ENCODE measurements at regions not wholly inside any gene's neighbourhood (a gene's known extent, or its start where the extent isn't known, plus 50 kb on each side); places are given as distances from the start of the nearest gene placed in this dataset.
"Not testable (repeated sequence)": the region's sequence is repeated elsewhere in the genome, so short reads cannot be mapped to it uniquely, and the experiment has no call there.

GRCh38 chr11:37978647-37979046 is 1380.6 kb upstream of the RAG2 start:
- no peak overlapping the region for H3K27ac ChIP-seq
- no peak for DNase-seq
- H3K4me3 ChIP-seq: no peak overlapping the region
- no peaks in the 10 kb centered on the region for H3K4me1 ChIP-seq
- H3K27me3 ChIP-seq: 0 out of 2 replicates have a peak, but pooled peaks cover 4% of the 10 kb centered on the region
- no peaks in the 10 kb centered on the region for H3K9me3 ChIP-seq (replicated peaks)
- H3K36me3 ChIP-seq: no peaks in the 10 kb centered on the region

DNA sequence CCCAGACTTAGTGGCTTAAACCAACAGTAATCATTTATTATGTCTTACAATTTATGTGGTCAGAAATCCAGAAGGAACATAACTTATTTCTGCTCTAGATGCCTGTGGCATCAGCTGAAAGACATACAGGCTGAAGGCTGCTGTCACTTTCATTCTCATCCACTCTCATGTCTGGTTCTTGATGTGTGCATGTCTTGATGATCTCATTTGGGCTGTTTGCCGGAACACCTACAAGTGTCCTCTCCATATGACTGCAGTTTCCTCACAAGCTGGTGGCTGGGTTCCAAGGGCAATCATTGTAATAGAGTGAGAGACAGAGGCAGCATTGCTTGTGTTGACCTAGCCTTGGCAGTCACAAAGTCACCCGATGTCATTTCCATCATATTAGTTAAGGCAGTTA is 1375.9 kb upstream of the RAG2 start:
- Histone ChIP-seq H3K36me3 (no peaks in the 10 kb centered on the region), H3K4me1 (no peaks in the 10 kb centered on the region), H3K27ac (no peak overlapping the region), H3K4me3 (no peak overlapping the region), H3K27me3 (no peaks in the 10 kb centered on the region; the same call in 1 of the 2 replicates), H3K9me3 (replicated peaks) (no peaks in the 10 kb centered on the region)
- no peak for DNase-seq

- no peak overlapping the region for H3K27ac ChIP-seq
- no peak overlapping the region for H3K4me3 ChIP-seq
- no peaks in the 10 kb centered on the region for H3K4me1 ChIP-seq
- H3K36me3 ChIP-seq: no peaks in the 10 kb centered on the region
- DNase-seq: no peak
- H3K27me3 ChIP-seq: no peaks in the 10 kb centered on the region; the same call in 1 of the 2 replicates
- no peaks in the 10 kb centered on the region for H3K9me3 ChIP-seq (replicated peaks)
These were observed 1374.7 kb upstream of the RAG2 start for GRCh38 chr11:37972691-37973090.

DNA sequence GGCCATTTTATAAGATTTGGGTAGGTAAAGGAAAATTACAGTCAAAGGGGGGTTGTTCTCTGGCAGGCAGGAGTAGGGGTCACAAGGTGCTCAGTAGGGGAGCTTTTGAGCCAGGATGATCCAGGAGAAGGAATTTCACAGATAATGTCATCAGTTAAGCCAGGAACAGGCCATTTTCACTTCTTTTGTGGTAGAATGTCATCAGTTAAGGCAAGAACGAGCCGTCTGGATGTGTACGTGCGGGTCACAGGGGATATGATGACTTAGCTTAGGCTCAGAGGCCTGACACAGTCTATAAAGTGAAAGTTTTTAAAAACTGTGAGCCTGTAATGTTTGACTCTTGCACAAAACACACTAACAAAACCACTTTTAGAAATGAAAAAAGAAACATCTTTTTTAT is 1371.3 kb upstream of the RAG2 start:
- H3K36me3 ChIP-seq; H3K27ac ChIP-seq; H3K4me1 ChIP-seq; H3K4me3 ChIP-seq; DNase-seq; H3K27me3 ChIP-seq; H3K9me3 ChIP-seq (replicated peaks): not testable (repeated sequence)

GRCh38 chr11:37968148-37968547 is 1370.1 kb upstream of the RAG2 start:
- no peak for DNase-seq
- Histone ChIP-seq H3K9me3 (replicated peaks) (no peaks in the 10 kb centered on the region), H3K36me3 (no peaks in the 10 kb centered on the region), H3K27me3 (no peaks in the 10 kb centered on the region; the same call in 1 of the 2 replicates), H3K4me1 (no peaks in the 10 kb centered on the region), H3K27ac (no peak overlapping the region), H3K4me3 (no peak overlapping the region)

DNA sequence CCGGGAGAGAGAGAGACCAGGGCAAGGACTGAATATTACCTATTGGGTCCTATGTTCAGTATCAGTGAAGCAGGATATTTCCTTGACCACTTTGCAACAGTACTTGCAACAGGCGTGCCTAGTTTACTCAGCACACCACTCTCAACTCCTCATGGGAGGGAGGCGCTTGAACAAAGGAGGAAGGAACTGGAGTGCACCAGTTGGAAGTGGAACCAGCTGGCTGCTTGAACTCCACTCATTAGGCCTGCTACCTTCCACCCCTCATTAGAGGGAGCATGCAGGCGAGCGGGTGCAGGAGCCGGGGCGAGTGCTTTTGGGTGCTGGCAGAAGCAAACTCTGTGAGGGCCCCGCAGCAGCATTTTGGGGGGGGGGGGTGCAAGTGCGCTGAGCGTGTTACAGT is 1369.6 kb upstream of the RAG2 start:
- H3K4me3 ChIP-seq: no peak overlapping the region
- DNase-seq: no peak
- no peaks in the 10 kb centered on the region for H3K4me1 ChIP-seq
- H3K36me3 ChIP-seq: no peaks in the 10 kb centered on the region
- H3K27me3 ChIP-seq: no peaks in the 10 kb centered on the region; the same call in 1 of the 2 replicates
- H3K9me3 ChIP-seq (replicated peaks): no peaks in the 10 kb centered on the region
- no peak overlapping the region for H3K27ac ChIP-seq

DNA sequence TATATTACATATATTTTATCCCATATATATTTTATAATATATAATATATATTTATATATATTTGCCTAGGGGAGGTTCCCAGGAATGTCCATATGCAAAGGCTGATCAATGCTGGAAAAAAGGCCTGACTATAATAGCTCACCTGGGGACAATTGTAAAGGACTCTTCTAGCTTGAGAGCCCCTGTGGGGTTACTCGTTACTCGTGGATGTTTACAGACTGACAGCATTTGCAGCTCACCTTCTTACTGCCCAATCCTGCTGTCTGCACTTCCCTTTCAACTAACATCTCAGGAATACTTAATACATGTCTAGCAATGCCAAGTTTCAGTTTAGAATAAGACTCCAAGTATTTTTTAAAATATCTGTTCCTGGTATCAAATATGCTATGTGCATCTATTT is 1365.4 kb upstream of the RAG2 start:
- H3K4me3 ChIP-seq: no peak overlapping the region
- no peaks in the 10 kb centered on the region for H3K27me3 ChIP-seq
- H3K27ac ChIP-seq: no peak overlapping the region
- no peak for DNase-seq
- H3K36me3 ChIP-seq: no peaks in the 10 kb centered on the region
- H3K4me1 ChIP-seq: no peaks in the 10 kb centered on the region
- H3K9me3 ChIP-seq (replicated peaks): no peaks in the 10 kb centered on the region

GRCh38 chr11:37957717-37958116 is 1359.7 kb upstream of the RAG2 start:
- no peak overlapping the region for H3K4me3 ChIP-seq
- H3K9me3 ChIP-seq (replicated peaks): no peaks in the 10 kb centered on the region
- no peak overlapping the region for H3K27ac ChIP-seq
- no peaks in the 10 kb centered on the region for H3K36me3 ChIP-seq
- no peak for DNase-seq
- H3K27me3 ChIP-seq: no peaks in the 10 kb centered on the region
- H3K4me1 ChIP-seq: no peaks in the 10 kb centered on the region

GRCh38 chr11:37951996-37952395 is 1354.0 kb upstream of the RAG2 start:
- Histone ChIP-seq H3K27me3 (no peaks in the 10 kb centered on the region), H3K27ac (no peak overlapping the region), H3K4me3 (no peak overlapping the region), H3K36me3 (no peaks in the 10 kb centered on the region), H3K9me3 (replicated peaks) (no peaks in the 10 kb centered on the region), H3K4me1 (no peaks in the 10 kb centered on the region; the same call in 1 of the 2 replicates)
- peak in 1 of 2 experiments; percentile 46 for DNase-seq

- no peaks in the 10 kb centered on the region; the same call in 1 of the 2 replicates for H3K4me1 ChIP-seq
- no peak overlapping the region for H3K27ac ChIP-seq
- no peaks in the 10 kb centered on the region for H3K27me3 ChIP-seq
- H3K36me3 ChIP-seq: no peaks in the 10 kb centered on the region
- no peak overlapping the region for H3K4me3 ChIP-seq
- H3K9me3 ChIP-seq (replicated peaks): no peaks in the 10 kb centered on the region
- DNase-seq: no peak
These were observed 1350.2 kb upstream of the RAG2 start for GRCh38 chr11:37948258-37948657.

GRCh38 chr11:37947821-37948220 is 1349.8 kb upstream of the RAG2 start:
- no peaks in the 10 kb centered on the region; the same call in 1 of the 2 replicates for H3K4me1 ChIP-seq
- H3K36me3 ChIP-seq: no peaks in the 10 kb centered on the region
- no peaks in the 10 kb centered on the region for H3K27me3 ChIP-seq
- H3K27ac ChIP-seq: no peak overlapping the region
- H3K4me3 ChIP-seq: no peak overlapping the region
- H3K9me3 ChIP-seq (replicated peaks): no peaks in the 10 kb centered on the region
- DNase-seq: peak in 1 of 2 experiments; percentile 30

GRCh38 chr11:37946155-37946766 is 1348.2 kb upstream of the RAG2 start:
- Histone ChIP-seq H3K27ac (no peak overlapping the region), H3K4me3 (no peak overlapping the region), H3K36me3 (no peaks in the 10 kb centered on the region), H3K27me3 (no peaks in the 10 kb centered on the region), H3K4me1 (no peaks in the 10 kb centered on the region), H3K9me3 (replicated peaks) (no peaks in the 10 kb centered on the region)
- DNase-seq: peak; percentile 19 to 61

- no peaks in the 10 kb centered on the region for H3K4me1 ChIP-seq
- H3K36me3 ChIP-seq: no peaks in the 10 kb centered on the region
- no peaks in the 10 kb centered on the region for H3K27me3 ChIP-seq
- no peak overlapping the region for H3K27ac ChIP-seq
- no peak for DNase-seq
- no peaks in the 10 kb centered on the region for H3K9me3 ChIP-seq (replicated peaks)
- H3K4me3 ChIP-seq: no peak overlapping the region
These were observed 1344.0 kb upstream of the RAG2 start for GRCh38 chr11:37942081-37942480.

GRCh38 chr11:37929100-37929653 is 1331.1 kb upstream of the RAG2 start:
- H3K27ac ChIP-seq: no peak overlapping the region
- H3K9me3 ChIP-seq (replicated peaks): peaks cover 4% of the 10 kb centered on the region; the same call in 1 of the 2 replicates
- DNase-seq: no peak
- H3K4me1 ChIP-seq: no peaks in the 10 kb centered on the region
- no peaks in the 10 kb centered on the region for H3K36me3 ChIP-seq
- H3K27me3 ChIP-seq: no peaks in the 10 kb centered on the region
- H3K4me3 ChIP-seq: no peak overlapping the region

DNA sequence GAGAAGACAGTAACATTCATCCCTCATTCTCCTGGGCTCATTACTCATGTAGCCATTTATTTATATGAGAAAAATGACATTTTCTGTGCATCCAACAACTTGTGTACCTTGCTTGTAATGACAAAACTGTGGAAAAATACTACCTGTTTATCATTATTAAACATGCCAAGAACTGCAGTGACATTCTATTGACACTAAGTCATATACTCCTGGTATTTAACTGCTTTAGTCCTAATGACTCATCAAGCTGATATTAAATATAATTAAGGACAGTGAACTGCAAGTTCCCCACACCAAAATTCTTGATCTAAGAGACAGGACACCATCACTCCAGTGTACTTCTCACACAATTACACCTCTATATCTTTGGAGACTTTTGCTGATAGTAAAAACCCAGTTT is 1328.7 kb upstream of the RAG2 start:
- Histone ChIP-seq H3K4me1 (no peaks in the 10 kb centered on the region), H3K4me3 (no peak overlapping the region), H3K9me3 (replicated peaks) (no peaks in the 10 kb centered on the region), H3K36me3 (no peaks in the 10 kb centered on the region), H3K27me3 (peaks cover 4% of the 10 kb centered on the region), H3K27ac (no peak overlapping the region)
- no peak for DNase-seq

DNA sequence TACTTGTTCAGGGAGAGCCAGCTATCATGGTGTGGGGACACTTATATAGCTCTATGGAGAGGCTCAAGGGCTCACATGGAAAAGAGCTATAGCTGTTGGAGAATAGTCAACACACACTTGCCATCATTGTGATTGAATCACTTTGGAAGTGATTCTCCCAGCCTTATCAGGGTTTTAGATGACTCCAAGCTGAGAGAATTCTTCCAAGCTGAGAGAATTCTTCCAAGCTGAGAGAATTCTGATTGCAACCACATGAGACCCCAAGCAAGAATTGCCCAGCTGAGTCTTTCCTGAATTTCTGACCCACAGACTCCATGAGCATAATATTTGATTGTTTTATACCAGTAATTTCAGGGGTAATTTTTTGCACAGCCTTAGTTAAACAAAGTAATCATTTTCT is 1318.3 kb upstream of the RAG2 start:
- Histone ChIP-seq H3K9me3 (replicated peaks) (no peaks in the 10 kb centered on the region), H3K27ac (no peak overlapping the region), H3K4me1 (no peaks in the 10 kb centered on the region), H3K4me3 (no peak overlapping the region), H3K27me3 (no peaks in the 10 kb centered on the region), H3K36me3 (no peaks in the 10 kb centered on the region)
- DNase-seq: no peak

Data from SJCRH30 (cell line).